Uterus (tissue), 2 donors: ENCODE measurements at regions not wholly inside any gene's neighbourhood (a gene's known extent, or its start where the extent isn't known, plus 50 kb on each side); places are given as distances from the start of the nearest gene placed in this dataset.

Experiments
- CTCF ChIP-seq, 4 experiments: fragments of 200-600 bp in 2 of 4; fragments of 450-650 bp in 2 of 4; sonication (generic) in 2 of 4; IDR thresholded peaks; one replicate each; pipeline ENCODE4 v1.5.1; 2016 to 2019; ENCODE audit warnings: antibody characterized with exemption in 4 of 4, mild to moderate bottlenecking in 2 of 4, moderate library complexity in 1 of 4
- POLR2A ChIP-seq, 2 donors: fragments of 450-650 bp; IDR thresholded peaks; one replicate each; pipeline ENCODE4 v1.6.1; 2016; ENCODE audit warnings: antibody characterized with exemption in 2 of 2, mild to moderate bottlenecking in 1 of 2, moderate library complexity in 1 of 2

GRCh38 chr10:78843495-78843894 lies 225.3 kb upstream of the ZMIZ1 start:
- TF ChIP-seq CTCF (IDR thresholded peaks at IDR 0.05) (no peak), POLR2A (IDR thresholded peaks at IDR 0.05) (no peak)
